HG02943 (cell line): ENCODE measurements at regions not wholly inside any gene's neighbourhood (a gene's known extent, or its start where the extent isn't known, plus 50 kb on each side); places are given as distances from the start of the nearest gene placed in this dataset.

Experiments used
- ATAC-seq: cut with Tn5 transposase; IDR thresholded peaks from one replicate; pipeline ENCODE4 v1.9.1; 2021; ENCODE audit warnings: mild to moderate bottlenecking, low read depth, moderate library complexity; ENCODE audit not compliant: unreplicated experiment

- ATAC-seq = no peak
Measured at GRCh38 chr6:137746264-137746663, 120.8 kb upstream of the TNFAIP3 start.

DNA sequence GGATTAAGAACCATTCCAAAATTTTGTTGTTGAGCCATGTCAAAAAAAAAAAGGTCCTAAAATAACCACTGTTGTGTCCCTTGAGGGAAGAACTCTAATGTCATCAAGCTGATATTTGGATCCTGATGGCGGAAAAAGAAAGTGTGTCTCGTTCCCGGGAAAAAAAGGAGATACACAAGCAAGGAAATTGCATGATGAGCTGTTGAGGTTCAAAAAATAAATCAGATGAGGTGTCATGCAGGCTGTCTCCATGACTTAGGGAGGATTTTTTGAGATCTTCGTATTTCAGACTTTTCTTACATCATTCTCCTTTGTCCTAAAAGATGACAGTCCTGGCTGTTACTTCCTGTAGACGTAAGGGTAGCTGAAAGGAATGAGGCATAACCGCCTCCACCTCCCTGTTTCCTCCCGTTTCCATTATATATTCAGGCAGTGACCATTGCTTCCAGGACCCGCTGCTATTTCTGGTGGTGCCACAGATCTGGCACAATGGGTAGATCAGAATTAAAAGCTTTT, 117.3 kb upstream of the TNFAIP3 start:
- no peak for ATAC-seq

GRCh38 chr6:137750297-137750696, 116.8 kb upstream of the TNFAIP3 start:
- ATAC-seq = no peak

DNA sequence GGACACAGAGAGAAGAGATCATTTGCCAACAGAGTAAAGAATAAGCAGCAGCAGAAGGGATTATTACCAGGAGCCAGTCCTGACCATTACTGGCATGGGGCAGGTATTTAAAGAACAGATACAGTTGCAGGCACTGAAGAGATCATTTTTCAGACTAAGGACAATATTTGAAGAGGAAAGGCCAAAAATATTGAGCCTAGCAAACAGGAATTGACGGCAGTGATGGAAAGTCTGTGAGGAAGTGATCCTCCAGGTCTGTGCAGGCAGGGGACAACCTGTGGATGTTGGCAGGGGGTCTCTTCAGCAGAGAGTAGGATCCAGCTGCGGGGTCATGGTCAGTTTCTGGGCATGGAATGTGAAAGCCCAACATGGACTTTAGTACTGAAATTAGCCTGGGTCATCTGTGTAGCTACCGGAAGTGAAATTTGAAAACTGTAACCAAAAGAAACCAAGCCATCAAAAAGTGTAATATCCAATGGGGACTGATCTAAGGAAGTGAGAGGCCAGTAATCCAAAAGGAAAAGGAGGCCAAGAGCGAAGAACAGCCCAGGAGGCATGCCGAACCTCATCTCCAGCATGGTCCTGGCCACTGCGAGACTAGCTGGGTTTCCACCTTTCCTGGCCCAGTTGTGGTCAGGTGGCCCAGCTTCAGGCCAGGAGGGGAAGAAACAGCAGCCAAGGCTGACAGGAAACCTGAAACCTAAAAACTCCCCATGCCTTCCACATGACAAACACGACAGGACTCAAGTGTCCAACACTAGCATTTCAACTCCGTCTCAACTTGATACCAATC, 115.1 kb upstream of the TNFAIP3 start:
- no peak for ATAC-seq

GRCh38 chr6:137754366-137754765, 112.7 kb upstream of the TNFAIP3 start:
- ATAC-seq = no peak

GRCh38 chr6:137754866-137755265, 112.2 kb upstream of the TNFAIP3 start:
- no peak for ATAC-seq

DNA sequence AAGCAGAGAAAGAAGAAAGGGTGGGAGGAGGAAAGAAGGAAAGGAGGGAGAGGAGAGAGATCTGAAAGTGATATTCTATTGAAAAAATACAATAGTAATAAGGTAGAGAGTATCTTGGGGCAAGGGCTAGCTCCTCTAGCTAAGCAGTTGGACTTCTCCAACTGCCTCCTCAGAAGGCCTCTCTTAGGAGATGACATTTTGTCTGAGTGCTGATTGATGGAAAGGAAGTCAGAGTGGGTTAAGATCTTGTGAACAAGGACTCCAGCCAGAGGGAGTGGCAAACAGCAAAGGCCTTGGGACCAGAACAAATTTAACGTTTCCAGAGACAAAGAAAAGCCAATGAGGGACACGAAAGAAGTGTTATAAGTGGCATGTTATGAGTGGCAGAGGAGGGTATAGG, 111.8 kb upstream of the TNFAIP3 start:
- no peak for ATAC-seq

- no peak for ATAC-seq
Measured at GRCh38 chr6:137756788-137757187, 110.3 kb upstream of the TNFAIP3 start.

GRCh38 chr6:137758661-137759060, 108.4 kb upstream of the TNFAIP3 start:
- ATAC-seq = no peak

- no peak for ATAC-seq
Measured at GRCh38 chr6:137759624-137760023, 107.4 kb upstream of the TNFAIP3 start.

DNA sequence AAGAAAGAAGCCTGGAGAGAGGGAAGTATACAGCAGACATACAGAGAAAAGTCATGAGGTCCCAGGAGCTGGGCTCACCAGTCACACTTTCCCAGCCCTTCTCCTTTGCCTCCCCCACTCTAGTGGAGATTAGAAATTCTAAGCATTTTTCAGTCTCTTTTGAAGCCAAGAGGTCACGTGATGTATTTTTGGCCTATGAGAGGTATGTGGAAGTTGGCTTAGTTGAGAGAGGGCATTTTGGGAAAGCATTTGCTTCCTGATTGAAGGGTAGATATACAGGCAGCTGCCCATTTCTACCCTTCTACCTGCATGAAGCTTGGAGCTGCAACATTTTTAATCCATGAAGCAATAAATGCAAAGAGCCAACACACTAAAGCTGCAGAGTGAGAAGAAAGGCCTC, 106.0 kb upstream of the TNFAIP3 start:
- ATAC-seq = no peak

DNA sequence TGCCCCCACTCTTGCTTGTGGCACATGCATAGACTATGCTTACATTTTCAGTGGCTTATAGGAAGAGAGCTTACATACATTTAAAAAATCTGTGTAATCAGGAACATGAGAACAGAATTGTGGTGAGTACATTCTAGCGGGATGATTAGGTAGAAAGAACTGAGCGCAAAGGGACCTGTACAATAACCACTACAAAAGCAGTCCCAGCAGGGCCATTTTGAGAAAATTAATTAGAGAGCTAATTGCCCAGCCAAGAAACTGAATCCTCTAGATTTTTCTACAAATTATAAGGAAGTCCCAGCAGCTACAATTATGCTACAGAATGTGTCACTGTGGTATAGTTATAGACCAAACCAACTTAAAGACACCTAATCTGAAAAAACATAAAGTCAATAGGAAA, 105.6 kb upstream of the TNFAIP3 start:
- ATAC-seq = no peak

DNA sequence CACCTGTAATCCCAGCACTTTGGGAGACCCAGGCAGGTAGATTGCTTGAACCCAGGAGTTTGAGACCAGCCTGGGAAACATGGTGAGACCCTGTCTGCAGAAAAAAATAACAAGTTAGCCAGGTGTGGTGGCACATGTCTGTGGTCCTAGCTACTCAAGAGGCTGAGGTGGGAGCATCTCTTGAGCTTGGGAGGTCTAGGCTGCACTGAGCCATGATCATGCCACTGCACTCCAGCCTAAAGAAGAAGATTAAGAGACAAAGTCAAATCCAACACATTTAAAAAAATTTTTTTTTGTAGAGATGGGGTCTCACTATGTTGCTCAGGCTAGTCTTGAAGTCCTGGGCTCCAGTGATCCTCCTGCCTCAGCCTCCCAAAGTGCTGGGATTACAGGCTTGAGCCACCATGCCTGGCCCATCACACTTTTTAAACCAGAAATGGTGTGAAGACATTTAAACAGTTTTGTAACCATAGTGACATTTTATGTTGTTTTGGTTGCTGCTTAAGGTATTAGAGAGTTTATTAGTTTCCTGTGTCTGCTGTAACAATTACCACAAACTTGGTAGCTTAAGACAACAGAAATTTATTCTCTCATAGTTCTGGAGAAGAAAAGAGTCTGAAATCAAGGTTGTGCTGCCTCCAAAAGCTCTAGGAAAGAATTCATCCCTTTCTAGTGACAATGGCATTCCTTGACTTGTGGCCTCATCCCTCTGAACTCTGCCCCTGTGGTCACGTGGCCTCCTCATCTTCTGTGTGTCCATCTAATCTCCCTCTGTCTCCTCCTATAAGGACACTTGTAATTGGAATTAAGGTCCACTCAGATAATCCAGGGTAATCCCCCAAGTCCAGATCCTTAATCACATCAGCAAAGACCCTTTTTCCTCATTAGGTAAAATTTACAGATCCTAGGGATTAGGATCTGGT, 104.6 kb upstream of the TNFAIP3 start:
- no peak for ATAC-seq

DNA sequence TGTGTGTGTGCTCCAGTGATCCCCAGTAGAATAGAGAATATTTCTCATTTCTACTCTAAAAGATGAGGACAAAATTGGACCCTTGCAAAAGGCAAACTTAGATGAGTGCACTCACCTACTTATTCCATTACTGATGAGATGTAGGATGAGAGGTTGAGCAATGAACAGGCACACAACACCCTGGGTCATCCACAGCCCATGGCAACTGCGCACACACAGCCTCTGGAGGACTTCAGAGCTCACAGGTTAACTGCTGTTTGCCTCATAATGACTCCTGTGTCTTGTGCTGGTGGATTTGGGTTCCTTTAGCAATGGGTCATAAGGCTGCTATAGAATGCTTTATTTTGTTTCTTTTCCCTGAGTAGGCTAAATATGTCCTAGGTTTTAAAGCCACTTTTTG, 103.6 kb upstream of the TNFAIP3 start:
- ATAC-seq = no peak

DNA sequence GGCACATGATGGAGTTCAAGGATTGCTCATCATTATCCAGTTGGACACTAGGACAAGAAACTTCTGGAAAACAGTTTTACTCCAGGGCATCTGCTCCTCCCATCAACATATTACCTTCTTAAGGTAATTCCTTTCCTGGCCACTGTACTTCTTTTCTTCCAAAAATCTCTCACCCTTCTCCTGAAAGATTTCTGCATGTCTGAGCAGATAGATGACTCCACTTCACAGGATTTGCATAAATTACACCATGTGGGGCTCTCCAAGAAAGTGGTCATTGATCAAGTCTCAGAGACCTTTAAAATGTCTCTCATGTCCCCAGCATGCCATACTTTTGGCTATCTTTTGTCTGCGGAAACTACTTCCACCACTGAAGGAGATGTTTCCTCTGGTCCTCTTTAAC, 103.2 kb upstream of the TNFAIP3 start:
- no peak for ATAC-seq

GRCh38 chr6:137764464-137764863, 102.6 kb upstream of the TNFAIP3 start:
- ATAC-seq = no peak

DNA sequence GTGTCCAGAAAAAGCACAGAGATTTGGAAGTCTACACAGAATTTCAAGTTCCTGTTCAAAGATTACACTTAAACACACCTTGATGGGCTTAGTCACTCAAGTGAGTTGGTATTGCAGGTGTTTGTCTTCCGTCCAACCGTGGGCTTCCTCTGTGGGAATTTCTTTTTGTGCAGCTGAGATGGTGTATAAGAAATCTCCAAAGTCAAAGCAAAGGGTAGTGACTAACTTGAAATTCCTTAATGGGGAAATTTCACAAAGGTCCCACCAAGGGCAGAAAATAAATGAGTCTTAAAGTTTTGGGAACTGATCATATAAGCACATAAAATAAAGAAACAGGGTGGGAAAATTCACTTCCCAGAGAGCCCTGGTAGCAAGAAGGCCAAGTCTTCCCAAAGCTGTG, 102.0 kb upstream of the TNFAIP3 start:
- ATAC-seq = no peak

- no peak for ATAC-seq
Measured at GRCh38 chr6:137766596-137767370, 100.3 kb upstream of the TNFAIP3 start.

DNA sequence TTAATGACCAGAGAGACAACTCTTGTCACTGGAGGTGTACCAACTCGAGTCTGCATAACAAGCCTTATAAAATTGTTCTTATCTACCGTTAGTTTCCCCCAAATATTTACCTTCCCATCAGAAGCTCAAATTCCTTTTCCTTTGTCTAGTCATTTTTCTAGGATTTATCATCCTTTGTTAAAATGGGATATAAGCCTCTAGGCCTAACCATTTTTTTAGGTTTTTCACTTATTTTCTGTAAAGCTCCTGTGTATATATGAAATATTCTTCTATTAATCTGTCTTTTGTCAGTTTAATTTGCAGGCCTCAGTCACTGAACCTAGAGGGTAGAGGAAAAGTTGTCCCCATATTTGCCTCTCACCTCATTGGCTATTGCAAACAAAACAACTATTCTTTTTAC, 99.6 kb upstream of the TNFAIP3 start:
- ATAC-seq = no peak

DNA sequence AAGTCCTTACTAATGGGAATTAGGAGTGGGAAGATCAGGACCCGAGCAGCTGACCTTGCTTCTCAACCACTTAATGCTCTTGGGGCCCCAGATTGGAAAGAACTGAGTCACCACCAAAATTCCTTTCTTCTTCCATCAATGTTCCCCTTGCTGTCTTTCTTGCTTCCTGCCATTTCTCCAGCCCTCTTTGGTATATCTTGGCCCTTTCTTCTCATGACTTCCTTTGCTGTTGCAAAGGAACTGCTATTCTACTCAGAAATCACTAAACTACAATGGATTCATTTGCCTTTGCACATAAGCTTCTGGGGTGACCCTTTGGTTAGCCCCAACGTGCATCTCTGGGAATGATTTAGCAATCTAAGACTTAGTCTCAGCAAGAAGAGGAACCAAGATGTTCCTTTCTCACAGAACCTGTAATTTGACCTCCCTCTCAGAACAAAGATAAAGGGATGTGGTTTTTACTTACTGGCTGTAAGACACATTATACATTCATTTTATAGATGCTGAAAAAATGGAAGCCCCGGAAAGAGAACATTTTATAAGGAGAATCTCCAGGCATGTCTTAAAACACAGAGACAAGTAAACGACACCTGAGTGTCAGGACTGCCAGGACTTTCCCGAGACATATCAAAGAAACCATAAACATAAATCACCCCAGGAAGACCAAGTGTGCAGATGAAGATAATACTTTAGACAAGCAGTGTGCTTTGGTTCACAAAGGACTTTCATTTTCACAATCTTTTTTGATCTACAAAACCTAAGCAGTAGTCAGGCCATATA, 99.0 kb upstream of the TNFAIP3 start:
- peak; percentile 75 for ATAC-seq
